WTC11 (cell line): ENCODE measurements at regions not wholly inside any gene's neighbourhood (a gene's known extent, or its start where the extent isn't known, plus 50 kb on each side); places are given as distances from the start of the nearest gene placed in this dataset.

Experiments
- ATAC-seq: fragments of 200-7000 bp; cut with Tn5 transposase; 2 replicates; pipeline ENCODE4 v1.10.0; 2021; ENCODE audit warnings: mild to moderate bottlenecking, moderate library complexity
- CTCF ChIA-PET: fragments of 300-600 bp; sonication (Branson Sonifier 250); formaldehyde crosslinking; loops from one replicate; lab custom pipeline; 2021; ENCODE audit warnings: antibody characterized with exemption; lab: Charles Lee
- POLR2A ChIA-PET: fragments of 350-600 bp; sonication (Branson Sonifier 250); formaldehyde crosslinking; loops from one replicate; lab custom pipeline; 2021; ENCODE audit warnings: antibody characterized with exemption; lab: Charles Lee
- DNase-seq: peaks from one replicate; pipeline ENCODE4 v3.0.0; 2021; ENCODE audit warnings: low spot score
- H3K27ac Mint-ChIP-seq: 2 replicates; pipeline ENCODE4 v1.8.0; 2021; ENCODE audit warnings: mixed read lengths
- H3K27me3 Mint-ChIP-seq: 2 replicates; pipeline ENCODE4 v1.8.0; 2021; ENCODE audit warnings: low read depth, mild to moderate bottlenecking, moderate library complexity, mixed read lengths
- H3K36me3 Mint-ChIP-seq: 2 replicates; pipeline ENCODE4 v1.8.0; 2021; ENCODE audit warnings: mixed read lengths
- H3K4me1 Mint-ChIP-seq: 2 replicates; pipeline ENCODE4 v1.8.0; 2022; ENCODE audit warnings: mixed read lengths
- H3K4me3 Mint-ChIP-seq: 2 replicates; pipeline ENCODE4 v1.8.0; 2021; ENCODE audit warnings: mild to moderate bottlenecking, moderate library complexity, mixed read lengths
- H3K9me3 Mint-ChIP-seq: 2 replicates; pipeline ENCODE4 v1.8.0; 2021; ENCODE audit warnings: mixed read lengths
- ATF1 ChIP-seq: sonication (generic); formaldehyde crosslinking; IDR thresholded peaks from 2 replicates; pipeline ENCODE4 v1.8.1; 2023; ENCODE audit warnings: mild to moderate bottlenecking, moderate library complexity, missing genetic modification reagents
- ATF3 ChIP-seq: sonication (generic); formaldehyde crosslinking; conservative IDR thresholded peaks from 2 replicates; pipeline ENCODE4 v1.8.1; 2022; ENCODE audit warnings: mild to moderate bottlenecking, missing genetic modification reagents
- E2F1 ChIP-seq: sonication (generic); formaldehyde crosslinking; IDR thresholded peaks from 2 replicates; pipeline ENCODE4 v1.8.0; 2022; ENCODE audit warnings: mild to moderate bottlenecking, missing genetic modification reagents
- E2F5 ChIP-seq: sonication (generic); formaldehyde crosslinking; IDR thresholded peaks from 2 replicates; pipeline ENCODE4 v1.8.1; 2022; ENCODE audit warnings: mild to moderate bottlenecking, moderate library complexity, missing genetic modification reagents
- ELF4 ChIP-seq: sonication (generic); formaldehyde crosslinking; IDR thresholded peaks from 2 replicates; pipeline ENCODE4 v1.8.1; 2022; ENCODE audit warnings: low read depth, mild to moderate bottlenecking, moderate library complexity, missing genetic modification reagents
- ERG ChIP-seq: fragments of 250-450 bp; sonication (Bioruptor Pico); IDR thresholded peaks from 2 replicates; pipeline ENCODE4 v1.8.0; 2021; ENCODE audit warnings: mild to moderate bottlenecking
- FOXP1 ChIP-seq: sonication (generic); formaldehyde crosslinking; IDR thresholded peaks from 2 replicates; pipeline ENCODE4 v1.8.0; 2022; ENCODE audit warnings: missing genetic modification reagents, mild to moderate bottlenecking, moderate library complexity, borderline replicate concordance
- FOXP4 ChIP-seq: sonication (generic); formaldehyde crosslinking; IDR thresholded peaks from 2 replicates; pipeline ENCODE4 v1.8.0; 2022; ENCODE audit warnings: mild to moderate bottlenecking, missing genetic modification reagents
- JUN ChIP-seq: sonication (generic); formaldehyde crosslinking; IDR thresholded peaks from 2 replicates; pipeline ENCODE4 v1.8.0; 2023; ENCODE audit warnings: mild to moderate bottlenecking, missing genetic modification reagents
- MAX ChIP-seq: sonication (generic); formaldehyde crosslinking; IDR thresholded peaks from 2 replicates; pipeline ENCODE4 v1.8.0; 2022; ENCODE audit warnings: mild to moderate bottlenecking, missing genetic modification reagents
- NR2C2 ChIP-seq: sonication (generic); formaldehyde crosslinking; IDR thresholded peaks from 2 replicates; pipeline ENCODE4 v1.8.0; 2022; ENCODE audit warnings: mild to moderate bottlenecking, missing genetic modification reagents
- OVOL2 ChIP-seq: fragments of 250-450 bp; sonication (Bioruptor Pico); IDR thresholded peaks from 2 replicates; pipeline ENCODE4 v1.9.0; 2021; ENCODE audit warnings: mild to moderate bottlenecking, borderline replicate concordance
- PRDM15 ChIP-seq: sonication (generic); formaldehyde crosslinking; IDR thresholded peaks from 2 replicates; pipeline ENCODE4 v1.8.0; 2022; ENCODE audit warnings: missing genetic modification reagents
- SOX15 ChIP-seq: fragments of 250-450 bp; sonication (Bioruptor Pico); IDR thresholded peaks from 2 replicates; pipeline ENCODE4 v1.9.0; 2021; ENCODE audit warnings: mild to moderate bottlenecking
- TEAD1 ChIP-seq: sonication (generic); formaldehyde crosslinking; IDR thresholded peaks from 2 replicates; pipeline ENCODE4 v1.8.0; 2022; ENCODE audit warnings: mild to moderate bottlenecking, missing genetic modification reagents
- TEAD4 ChIP-seq: sonication (generic); formaldehyde crosslinking; IDR thresholded peaks from 2 replicates; pipeline ENCODE4 v1.8.0; 2022; ENCODE audit warnings: mild to moderate bottlenecking, missing genetic modification reagents
- USF1 ChIP-seq: sonication (generic); formaldehyde crosslinking; IDR thresholded peaks from 2 replicates; pipeline ENCODE4 v1.8.0; 2022; ENCODE audit warnings: mild to moderate bottlenecking, missing genetic modification reagents
- ZNF138 ChIP-seq: sonication (generic); formaldehyde crosslinking; conservative IDR thresholded peaks from 2 replicates; pipeline ENCODE4 v1.8.1; 2022; ENCODE audit warnings: mild to moderate bottlenecking, moderate library complexity, missing genetic modification reagents
- ZNF281 ChIP-seq: sonication (generic); formaldehyde crosslinking; IDR thresholded peaks from 2 replicates; pipeline ENCODE4 v1.8.0; 2023; ENCODE audit warnings: mild to moderate bottlenecking, missing genetic modification reagents

GRCh38 chr5:69039829-69040228, 54.0 kb upstream of the SLC30A5 start (continued):
- TF ChIP-seq ATF3 (CRISPR knock-in tag) (no peak), JUN (no peak), SOX15 (CRISPR knock-in tag) (no peak), TEAD4 (CRISPR knock-in tag) (no peak), PRDM15 (CRISPR knock-in tag) (no peak)
- TF ChIP-seq, all 79 proteins: peak for 0

GRCh38 chr5:69042500-69042899, 51.3 kb upstream of the SLC30A5 start:
- Mint-ChIP-seq H3K36me3 (no peaks in the 10 kb centered on the region), H3K27me3 (no peaks in the 10 kb centered on the region; the same call in 1 of the 2 replicates), H3K4me3 (no peak overlapping the region), H3K4me1 (peaks cover 4% of the 10 kb centered on the region; the same call in 1 of the 2 replicates), H3K27ac (no peak overlapping the region), H3K9me3 (peaks cover 3% of the 10 kb centered on the region; the same call in 1 of the 2 replicates)
- POLR2A ChIA-PET, result no interaction called here
- no peak for TF ChIP-seq ZNF138 (CRISPR knock-in tag)
- TF ChIP-seq PRDM15 (CRISPR knock-in tag), result no peak
- no peak for TF ChIP-seq USF1
- TF ChIP-seq ZNF281 (CRISPR knock-in tag), result no peak
- TF ChIP-seq ELF4, result no peak
- TF ChIP-seq E2F1 (CRISPR knock-in tag), result no peak
- TF ChIP-seq TEAD1 (CRISPR knock-in tag), result no peak
- no peak for TF ChIP-seq NR2C2
- TF ChIP-seq E2F5, result no peak
- no peak for TF ChIP-seq FOXP1 (CRISPR knock-in tag)
- no peak for TF ChIP-seq MAX (CRISPR knock-in tag)
- no peak for TF ChIP-seq ERG (CRISPR knock-in tag)
- no peak for TF ChIP-seq FOXP4 (CRISPR knock-in tag)
- no peak for TF ChIP-seq OVOL2 (CRISPR knock-in tag)
- no peak for TF ChIP-seq ATF1 (CRISPR knock-in tag)
- CTCF ChIA-PET, result interaction anchor here (0.8 to 2.0 kb wide), 15 partner anchors 8 to 294 kb away, joined by 3 to 12 read pairs (median 4); partner anchors contain the start of genes CCNB1, CDK7 and SLC30A5
- DNase-seq (no peak), ATAC-seq (no peak; the same call in 1 of the 2 replicates)
